Motor neuron (in vitro differentiated cells): ENCODE measurements at regions not wholly inside any gene's neighbourhood (a gene's known extent, or its start where the extent isn't known, plus 50 kb on each side); places are given as distances from the start of the nearest gene placed in this dataset.

Experiments used
- ATAC-seq, 8 experiments: fragments of 200-7000 bp; cut with Tn5 transposase; replicated peaks in 6 of 8; 2 replicates each; pipeline ENCODE4 v1.8.0; 2021; ENCODE audit warnings: mild to moderate bottlenecking in 8 of 8, moderate library complexity in 8 of 8
- H3K27ac ChIP-seq, 2 donors: fragments of 250-450 bp; sonication (Bioruptor Pico); 2 replicates each; pipeline ENCODE4 v1.9.0; 2021; ENCODE audit warnings: antibody characterized with exemption in 2 of 2, mild to moderate bottlenecking in 2 of 2, moderate library complexity in 1 of 2
- H3K4me1 ChIP-seq, 2 donors: fragments of 250-450 bp; sonication (Bioruptor Pico); replicated peaks in 1 of 2; 2 replicates each; pipeline ENCODE4 v1.6.1; 2021; ENCODE audit warnings: antibody characterized with exemption in 2 of 2, mild to moderate bottlenecking in 2 of 2, moderate library complexity in 1 of 2
- H3K4me3 ChIP-seq, 5 donors: fragments of 250-450 bp; sonication (Bioruptor Pico); 2 replicates each; pipeline ENCODE4 v1.9.0; 2021; ENCODE audit warnings: antibody characterized with exemption in 5 of 5, mild to moderate bottlenecking in 5 of 5, moderate library complexity in 4 of 5
- WGBS, 10 experiments: fragments of 450-650 bp; shearing (Covaris generic); methylation state at CpG; one replicate each; pipeline ENCODE4 v1.0.0; 2022; 5-methylcytosine and 5-hydroxymethylcytosine counted together
- in situ Hi-C, 9 experiments: fragments of 400-800 bp; cut with MboI; loops; one replicate each; pipeline ENCODE4 v1.15.0; 2021; ENCODE audit warnings: low sequenced_read_pairs in 9 of 9, low pct_unique_long_range_greater_than_20kb in 2 of 9; ENCODE audit not compliant: unreplicated experiment in 9 of 9

DNA sequence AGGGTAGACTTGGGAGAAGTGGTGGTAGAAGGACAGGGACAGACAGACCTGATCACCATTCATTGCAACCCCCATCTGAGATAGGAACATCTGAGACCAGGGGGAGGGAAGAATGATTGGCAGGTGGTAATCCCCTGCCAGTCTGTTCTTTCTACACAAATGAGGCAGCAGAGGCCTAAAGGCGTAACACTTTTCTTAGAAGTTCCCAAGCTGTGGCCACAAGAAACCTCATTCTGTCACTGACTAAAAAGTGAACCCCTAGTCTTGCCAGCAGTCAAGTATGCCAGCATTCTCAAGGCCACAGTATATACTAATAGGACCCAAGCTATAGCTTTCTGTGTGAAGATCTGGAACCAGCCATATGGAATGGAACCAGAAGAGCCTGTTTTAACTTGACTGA, 638.0 kb downstream of the KCNT2 start:
- 20 to 100% (median 76%) methylated on average over 1 of the region's 1 CpG; no CpG with 5 or more reads in 6 of the 10 experiments for WGBS, 10 experiments
- no peak overlapping the region for H3K27ac ChIP-seq
- no peaks in the 10 kb centered on the region for H3K4me1 ChIP-seq
- H3K4me3 ChIP-seq = no peak overlapping the region
- in situ Hi-C loops = no loop called here
- ATAC-seq = no peak

DNA sequence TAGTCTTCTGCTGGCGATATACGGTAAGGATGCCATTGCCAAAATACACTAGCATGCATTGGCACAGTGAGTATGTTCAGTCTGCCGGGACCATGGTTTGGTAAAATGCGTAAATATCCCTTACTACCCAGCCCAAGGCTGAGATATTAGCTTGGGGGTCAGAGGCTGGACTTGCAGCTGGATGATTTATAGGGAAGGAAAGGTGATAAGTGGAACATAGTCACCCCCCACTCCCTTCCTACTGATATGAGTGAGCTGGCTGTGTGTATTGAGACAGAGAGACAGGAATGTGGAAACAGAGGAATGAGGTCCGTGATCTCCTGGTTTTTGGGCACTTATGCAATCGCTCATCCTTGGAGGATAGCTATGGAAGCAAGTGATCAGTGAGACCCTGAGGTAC, 642.8 kb downstream of the KCNT2 start:
- H3K4me3 ChIP-seq = no peak overlapping the region
- no peak for ATAC-seq
- no peaks in the 10 kb centered on the region for H3K4me1 ChIP-seq
- H3K27ac ChIP-seq = no peak overlapping the region
- WGBS, 10 experiments = 60 to 100% (median 96%) methylated on average over 2 to 6 of the region's 6 CpGs
- in situ Hi-C loops = no loop called here

DNA sequence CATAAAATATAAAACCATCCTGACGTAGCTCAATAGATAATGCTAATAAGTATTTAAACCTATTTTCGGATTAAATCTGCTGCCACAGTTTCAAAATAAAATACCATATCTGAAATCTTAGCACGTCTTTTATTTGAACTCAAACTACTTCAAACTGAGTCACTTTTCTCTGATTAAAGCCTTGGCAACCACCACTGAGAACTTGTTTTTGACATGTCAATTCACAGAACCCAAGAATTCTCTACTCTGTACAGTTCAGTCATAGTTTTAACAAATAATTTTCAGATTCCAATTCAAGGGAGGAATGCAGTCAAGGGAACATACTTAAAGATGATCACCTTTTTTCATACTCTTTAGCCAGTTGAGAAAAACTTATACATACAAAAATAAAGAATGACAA, 643.2 kb downstream of the KCNT2 start:
- no peak overlapping the region for H3K27ac ChIP-seq
- 0 to 100% (median 66%) methylated on average over 1 to 3 of the region's 3 CpGs for WGBS, 10 experiments
- in situ Hi-C loops = no loop called here
- no peaks in the 10 kb centered on the region for H3K4me1 ChIP-seq
- no peak for ATAC-seq
- no peak overlapping the region for H3K4me3 ChIP-seq

DNA sequence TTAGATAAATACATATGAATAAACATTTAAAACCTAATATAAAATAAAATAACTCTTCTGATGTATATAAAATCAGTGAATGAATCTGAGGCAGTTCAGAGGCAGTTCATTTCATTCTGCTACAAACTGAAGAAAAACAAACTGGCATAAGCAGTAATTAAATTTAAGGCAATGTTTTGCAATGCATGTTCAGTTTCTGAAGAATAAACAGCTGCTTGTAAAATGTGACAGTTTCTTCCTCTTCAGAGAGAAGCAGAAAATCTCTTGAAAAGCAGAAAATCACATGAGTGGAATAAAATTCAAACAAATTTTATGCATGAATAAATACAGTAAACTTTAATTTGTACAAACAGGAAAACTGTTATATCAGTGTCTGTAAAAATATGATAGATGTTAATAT, 643.7 kb downstream of the KCNT2 start:
- H3K4me3 ChIP-seq = no peak overlapping the region
- ATAC-seq = no peak
- H3K4me1 ChIP-seq = no peaks in the 10 kb centered on the region
- no peak overlapping the region for H3K27ac ChIP-seq
- in situ Hi-C loops = no loop called here

DNA sequence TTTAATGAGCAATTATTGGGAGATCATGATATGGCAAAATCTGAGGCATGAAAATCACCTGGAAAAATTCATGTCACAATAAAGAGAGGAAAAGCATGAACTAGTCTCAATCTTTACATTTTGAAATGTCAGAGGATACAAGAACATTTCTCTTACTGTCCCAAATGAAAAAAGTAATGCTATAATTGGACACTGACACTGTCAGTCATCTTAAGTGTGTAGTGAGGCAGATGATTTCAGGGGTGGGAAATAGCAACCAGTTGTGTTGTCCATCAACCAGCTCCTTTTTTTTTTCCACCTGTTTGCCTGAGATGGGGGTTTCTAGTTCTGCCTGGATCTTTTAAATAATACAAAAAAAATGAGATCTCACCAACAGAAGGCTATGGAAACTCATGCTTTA, 646.2 kb downstream of the KCNT2 start:
- in situ Hi-C loops = no loop called here
- ATAC-seq = no peak
- Histone ChIP-seq H3K4me3 (no peak overlapping the region), H3K27ac (no peak overlapping the region), H3K4me1 (no peaks in the 10 kb centered on the region)

DNA sequence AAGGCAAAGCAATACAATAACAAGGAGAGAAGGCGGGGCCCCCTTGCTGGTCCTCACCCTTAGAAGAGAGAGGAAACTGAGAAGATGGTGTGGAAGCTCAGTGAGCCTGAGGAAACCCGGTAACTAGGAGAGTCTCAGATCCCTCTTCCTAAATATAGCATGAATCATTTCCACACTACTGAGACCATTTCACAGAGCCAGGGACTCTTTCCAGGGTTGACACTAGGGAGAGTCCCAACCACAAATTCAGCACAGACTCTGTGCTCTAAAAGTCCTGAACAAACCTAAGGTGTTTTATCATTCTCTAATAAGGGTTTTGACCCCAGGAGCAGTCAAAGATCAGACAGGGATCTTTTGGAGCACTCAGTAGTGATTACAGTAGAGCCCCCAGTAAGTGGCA, 647.7 kb downstream of the KCNT2 start:
- no peak for ATAC-seq
- 0 to 100% (median 82%) methylated on average over 1 to 2 of the region's 2 CpGs; no CpG with 5 or more reads in 2 of the 10 experiments for WGBS, 10 experiments
- Histone ChIP-seq H3K27ac (no peak overlapping the region), H3K4me3 (no peak overlapping the region), H3K4me1 (no peaks in the 10 kb centered on the region)
- in situ Hi-C loops = no loop called here

DNA sequence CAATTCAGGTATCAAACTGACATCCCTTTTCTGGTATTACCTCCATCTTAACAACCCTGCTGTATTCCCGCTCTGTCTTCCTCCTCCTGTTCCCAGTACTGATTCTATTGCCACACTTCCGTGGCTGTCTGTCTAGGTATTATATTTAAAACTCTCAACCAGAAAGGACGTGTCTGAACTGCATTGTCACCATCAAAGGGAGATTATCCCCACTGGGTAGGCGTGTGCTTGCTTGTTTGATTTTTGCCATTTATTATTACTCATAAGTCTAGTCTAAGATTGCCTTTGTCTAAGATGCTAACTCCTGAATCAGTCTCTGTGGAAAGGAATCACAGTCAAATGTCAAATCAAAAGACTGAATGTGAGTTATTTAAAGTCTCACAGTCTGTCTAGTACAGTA, 650.1 kb downstream of the KCNT2 start:
- Histone ChIP-seq H3K27ac (no peak overlapping the region), H3K4me1 (no peaks in the 10 kb centered on the region), H3K4me3 (no peak overlapping the region)
- no peak for ATAC-seq
- 33 to 100% (median 89%) methylated on average over 1 to 4 of the region's 4 CpGs; no CpG with 5 or more reads in 2 of the 10 experiments for WGBS, 10 experiments
- in situ Hi-C loops = no loop called here

DNA sequence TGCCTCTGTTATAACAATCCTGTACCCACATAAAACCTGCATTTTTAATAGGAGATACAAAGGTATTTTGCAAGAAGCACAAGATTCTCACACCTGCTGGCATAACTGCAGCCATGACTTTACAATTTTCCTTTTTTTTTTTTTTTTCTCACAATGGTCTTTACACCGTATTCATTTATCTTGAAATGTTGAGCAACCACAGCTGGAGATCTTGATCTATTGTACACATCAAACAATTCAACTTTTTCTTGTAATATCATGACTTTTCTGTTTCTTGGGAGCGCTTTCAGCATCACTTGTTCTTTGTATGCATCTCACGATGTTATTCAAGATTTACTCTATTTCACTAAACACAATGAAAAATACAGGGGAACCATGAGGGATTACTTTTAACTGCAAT, 651.4 kb downstream of the KCNT2 start:
- Histone ChIP-seq H3K27ac (no peak overlapping the region), H3K4me1 (no peaks in the 10 kb centered on the region), H3K4me3 (no peak overlapping the region)
- ATAC-seq = no peak
- WGBS, 10 experiments = 47 to 92% (median 78%) methylated on average over 3 of the region's 3 CpGs
- in situ Hi-C loops = no loop called here

DNA sequence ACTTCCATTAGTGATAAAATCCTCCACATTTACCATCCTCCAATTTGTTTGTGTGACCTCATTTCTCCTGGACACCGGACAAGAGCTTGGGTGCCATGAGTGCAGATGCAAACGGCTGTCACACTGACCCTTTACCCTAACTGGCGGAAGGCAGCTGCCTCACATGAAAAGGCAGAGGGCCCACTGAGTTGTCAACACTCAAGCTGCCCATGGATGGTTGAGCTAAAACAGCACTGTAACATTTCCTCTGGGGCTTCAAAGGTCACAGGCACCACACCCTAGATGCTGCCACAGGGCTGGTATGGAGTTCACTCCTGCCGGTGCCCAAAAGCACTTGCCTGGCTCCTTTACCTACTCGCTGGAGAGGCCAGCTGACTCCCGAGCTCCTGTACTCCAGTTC, 653.4 kb downstream of the KCNT2 start:
- no peak overlapping the region for H3K27ac ChIP-seq
- in situ Hi-C loops = no loop called here
- H3K4me1 ChIP-seq = no peaks in the 10 kb centered on the region
- no peak overlapping the region for H3K4me3 ChIP-seq
- ATAC-seq = no peak
- WGBS, 10 experiments = 33 to 96% (median 81%) methylated on average over 1 to 6 of the region's 6 CpGs; no CpG with 5 or more reads in 2 of the 10 experiments

DNA sequence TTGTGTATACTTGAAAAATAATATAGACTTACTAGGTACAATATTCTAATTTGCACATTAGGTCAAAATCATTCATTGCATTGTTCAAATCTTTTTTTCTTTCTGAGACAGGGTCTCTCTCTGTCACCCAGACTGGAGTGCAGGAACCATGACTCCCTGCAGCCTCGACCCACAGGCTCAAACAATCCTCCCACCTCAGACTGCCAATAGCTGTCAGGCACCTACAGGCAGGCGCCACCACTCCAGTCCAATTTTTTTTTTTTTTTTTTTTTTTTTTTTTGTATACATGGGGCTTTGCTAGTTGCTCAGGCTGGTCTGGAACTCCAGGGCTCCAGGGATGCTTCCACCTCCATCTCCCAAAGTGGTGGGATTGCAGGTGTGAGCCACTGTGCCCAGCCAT, 656.9 kb downstream of the KCNT2 start:
- in situ Hi-C loops = no loop called here
- Histone ChIP-seq H3K4me3 (no peak overlapping the region), H3K27ac (no peak overlapping the region), H3K4me1 (no peaks in the 10 kb centered on the region)
- 17 to 92% (median 64%) methylated on average over 1 to 2 of the region's 2 CpGs; no CpG with 5 or more reads in 2 of the 10 experiments for WGBS, 10 experiments
- no peak for ATAC-seq

DNA sequence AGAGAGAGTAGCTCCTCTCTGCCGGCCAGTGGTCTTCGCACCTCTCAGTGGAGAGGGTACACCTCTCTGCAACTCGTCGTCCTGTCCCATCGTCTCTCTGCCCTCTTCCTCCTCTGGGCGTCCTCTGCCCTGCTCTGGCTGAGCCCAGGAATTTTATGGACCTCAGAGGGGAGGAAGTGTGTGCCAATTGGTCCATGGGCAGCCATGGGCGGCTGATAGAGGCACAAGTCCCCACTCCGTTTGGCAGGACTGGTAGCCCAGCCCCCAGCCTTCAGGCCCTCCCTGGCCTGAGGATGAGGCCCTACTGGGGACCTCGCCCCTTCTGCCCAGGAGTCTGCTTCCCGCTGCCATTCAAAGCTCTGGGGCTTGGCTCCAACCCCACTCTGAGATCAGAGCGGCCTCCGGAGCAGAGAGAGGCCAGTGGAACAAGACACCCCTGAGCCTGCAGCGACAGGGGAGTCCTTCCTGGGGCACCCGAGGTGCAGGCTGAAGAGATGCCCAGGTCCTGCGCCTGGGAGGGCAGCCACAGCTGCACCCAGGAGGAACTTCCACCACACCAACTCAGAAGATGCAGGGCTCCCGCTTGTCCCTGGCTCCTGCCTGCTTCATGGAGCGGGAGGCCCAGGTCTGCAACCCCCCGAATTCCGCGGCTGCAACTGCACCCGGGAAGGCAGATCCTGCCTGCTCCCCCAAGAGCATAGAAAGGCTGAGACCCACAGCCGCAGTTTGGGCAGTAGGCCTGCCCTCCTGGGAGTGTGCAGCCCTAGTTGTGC, 659.9 kb downstream of the KCNT2 start:
- no peak for ATAC-seq

DNA sequence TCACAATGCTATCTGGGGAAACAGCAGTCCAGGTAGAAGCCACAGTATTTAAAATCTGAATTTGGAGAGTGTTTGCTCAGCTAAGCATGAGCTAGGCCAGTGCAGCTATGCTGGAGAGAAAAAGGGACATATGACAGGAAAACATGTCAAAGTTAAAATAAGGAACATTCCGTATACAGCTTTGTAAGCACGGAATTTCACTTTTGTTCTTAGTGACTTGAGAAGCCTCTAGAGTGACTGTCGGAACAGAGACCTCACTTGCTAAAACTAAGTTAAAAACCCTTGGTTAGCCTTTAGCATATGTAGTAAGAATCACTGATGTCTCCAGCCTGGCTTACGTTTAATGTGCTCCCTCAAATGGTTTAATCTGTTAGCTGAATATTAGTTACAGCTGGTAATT, 661.7 kb downstream of the KCNT2 start:
- in situ Hi-C loops = no loop called here
- no peaks in the 10 kb centered on the region for H3K4me1 ChIP-seq
- no peak for ATAC-seq
- no peak overlapping the region for H3K4me3 ChIP-seq
- H3K27ac ChIP-seq = no peak overlapping the region
- 33 to 100% (median 91%) methylated on average over 1 to 4 of the region's 4 CpGs; no CpG with 5 or more reads in 1 of the 10 experiments for WGBS, 10 experiments

More for the DNA sequence above, 659.9 kb downstream of the KCNT2 start:
- Histone ChIP-seq H3K4me1 (no peaks in the 10 kb centered on the region), H3K4me3 (no peak overlapping the region), H3K27ac (no peak overlapping the region)
- WGBS, 10 experiments = 20 to 100% (median 79%) methylated on average over 1 to 15 of the region's 22 CpGs
- in situ Hi-C loops = no loop called here

DNA sequence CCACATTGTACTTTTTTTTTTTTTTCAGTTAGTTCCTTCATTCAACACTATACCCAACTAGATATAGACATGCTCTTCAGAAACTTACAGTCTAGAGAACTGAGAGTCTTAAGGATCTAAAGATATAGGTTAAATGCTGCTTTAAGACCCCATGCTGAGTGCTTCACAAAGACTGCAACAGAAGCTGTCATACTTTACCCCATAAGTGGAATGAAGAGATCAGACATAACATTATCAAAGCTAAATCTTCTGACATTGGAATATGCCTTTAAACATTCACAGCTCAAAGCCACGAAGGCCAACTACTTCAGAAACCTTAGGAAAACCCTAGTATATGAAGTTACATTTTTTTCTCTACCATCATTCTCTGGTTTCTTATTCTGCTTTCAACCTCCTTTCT, 666.4 kb downstream of the KCNT2 start:
- in situ Hi-C loops = no loop called here
- H3K4me3 ChIP-seq = no peak overlapping the region
- no peak overlapping the region for H3K27ac ChIP-seq
- no peaks in the 10 kb centered on the region for H3K4me1 ChIP-seq
- WGBS, 10 experiments = 8 to 100% (median 71%) methylated on average over 1 of the region's 1 CpG; no CpG with 5 or more reads in 3 of the 10 experiments
- no peak for ATAC-seq

DNA sequence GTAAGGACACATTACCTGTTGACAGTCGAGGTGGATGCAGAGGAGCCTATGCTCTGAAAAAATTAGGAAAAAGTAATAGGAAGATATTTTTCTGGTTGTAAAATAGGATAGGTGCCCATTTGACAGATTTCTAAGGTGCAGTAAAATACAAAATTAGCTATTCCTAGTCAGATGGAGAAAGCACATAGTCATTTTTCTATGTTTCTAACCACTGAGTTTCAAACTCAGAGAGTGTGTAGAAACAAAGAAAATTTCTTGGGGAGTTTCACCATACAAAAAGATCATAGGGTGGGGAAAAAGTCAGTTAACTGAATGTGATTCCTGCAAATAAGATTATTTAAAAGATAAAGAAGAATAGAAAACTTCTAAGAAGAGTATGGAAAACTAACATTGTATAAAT, 666.9 kb downstream of the KCNT2 start:
- WGBS, 10 experiments = 22 to 100% (median 88%) methylated on average over 1 of the region's 1 CpG; no CpG with 5 or more reads in 1 of the 10 experiments
- H3K27ac ChIP-seq = no peak overlapping the region
- ATAC-seq = no peak
- no peak overlapping the region for H3K4me3 ChIP-seq
- no peaks in the 10 kb centered on the region for H3K4me1 ChIP-seq
- in situ Hi-C loops = no loop called here
